ENCODE measurements at regions not wholly inside any gene's neighbourhood (a gene's known extent, or its start where the extent isn't known, plus 50 kb on each side); places are given as distances from the start of the nearest gene placed in this dataset.

GRCh38 chr6:126767711-126768110, 350.8 kb upstream of the RSPO3 start:
- TF ChIP-seq CTCF (conservative IDR thresholded peaks at IDR 0.05; ENCODE audit: low read depth in 2 of 2) (no peak), EZH2phosphoT487 (IDR thresholded peaks at IDR 0.05; ENCODE audit: unreplicated experiment) (no peak), JUNB (IDR thresholded peaks at IDR 0.05; ENCODE audit: unreplicated experiment) (no peak), POLR2AphosphoS5 (IDR thresholded peaks at IDR 0.05; ENCODE audit: low read depth) (no peak), STAT1 (IDR thresholded peaks at IDR 0.05; ENCODE audit: unreplicated experiment) (no peak), EZH2 (IDR thresholded peaks at IDR 0.05; ENCODE audit: low read depth, unreplicated experiment) (no peak), REST (IDR thresholded peaks at IDR 0.05; ENCODE audit: unreplicated experiment) (no peak), CREB1 (CRISPR knock-in tag; IDR thresholded peaks at IDR 0.05; ENCODE audit: low read depth) (no peak), ZNF114 (CRISPR knock-in tag; IDR thresholded peaks at IDR 0.05) (no peak), ZNF331 (CRISPR knock-in tag; IDR thresholded peaks at IDR 0.05; ENCODE audit: low read depth) (no peak), NANOG (IDR thresholded peaks at IDR 0.05; ENCODE audit: borderline replicate concordance) (no peak), ETS1 (IDR thresholded peaks at IDR 0.05) (no peak)
